Coronary artery (tissue), 2 donors: ENCODE measurements at regions not wholly inside any gene's neighbourhood (a gene's known extent, or its start where the extent isn't known, plus 50 kb on each side); places are given as distances from the start of the nearest gene placed in this dataset.
"Not testable (repeated sequence)": the region's sequence is repeated elsewhere in the genome, so short reads cannot be mapped to it uniquely, and the experiment has no call there.

Experiments used
- DNase-seq: peaks from one replicate; pipeline ENCODE4 v3.0.0-alpha.2; 2017; ENCODE audit warnings: low spot score
- H3K27ac ChIP-seq, 2 donors: fragments of 200-600 bp; sonication (generic); one replicate each; pipeline ENCODE4 v1.5.1; 2016 to 2019
- H3K4me3 ChIP-seq: fragments of 200-600 bp; sonication (generic); 2 replicates; pipeline ENCODE4 v1.5.1; 2016; ENCODE audit warnings: mild to moderate bottlenecking, moderate library complexity
- TF ChIP-seq, protein P1 (sequence below): fragments of 200-600 bp; sonication (generic); IDR thresholded peaks from one replicate; pipeline ENCODE4 v1.5.1; 2019; ENCODE audit warnings: antibody characterized with exemption

DNA sequence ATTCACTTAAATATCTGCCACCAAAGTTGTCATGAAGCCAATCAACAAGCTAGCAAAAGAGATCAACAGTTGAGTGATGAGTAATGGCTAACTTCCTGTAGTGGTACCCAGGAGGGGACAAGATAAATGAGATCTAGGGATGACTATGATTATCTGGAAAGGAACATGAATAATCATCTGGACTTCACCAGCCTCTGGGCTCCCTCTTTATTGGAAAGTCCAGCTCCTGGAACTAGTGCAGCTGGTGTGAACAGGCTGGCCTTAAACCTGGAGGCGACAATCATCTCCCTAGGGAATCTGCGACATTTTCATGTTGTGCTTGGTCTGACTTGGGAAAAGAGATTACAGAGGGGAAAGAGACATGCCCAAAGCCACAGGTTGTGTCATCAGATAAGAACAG, 518.6 kb downstream of the GRIN2A start:
- H3K27ac ChIP-seq = no peak overlapping the region
- H3K4me3 ChIP-seq = no peak overlapping the region
- TF ChIP-seq, protein P1, sequence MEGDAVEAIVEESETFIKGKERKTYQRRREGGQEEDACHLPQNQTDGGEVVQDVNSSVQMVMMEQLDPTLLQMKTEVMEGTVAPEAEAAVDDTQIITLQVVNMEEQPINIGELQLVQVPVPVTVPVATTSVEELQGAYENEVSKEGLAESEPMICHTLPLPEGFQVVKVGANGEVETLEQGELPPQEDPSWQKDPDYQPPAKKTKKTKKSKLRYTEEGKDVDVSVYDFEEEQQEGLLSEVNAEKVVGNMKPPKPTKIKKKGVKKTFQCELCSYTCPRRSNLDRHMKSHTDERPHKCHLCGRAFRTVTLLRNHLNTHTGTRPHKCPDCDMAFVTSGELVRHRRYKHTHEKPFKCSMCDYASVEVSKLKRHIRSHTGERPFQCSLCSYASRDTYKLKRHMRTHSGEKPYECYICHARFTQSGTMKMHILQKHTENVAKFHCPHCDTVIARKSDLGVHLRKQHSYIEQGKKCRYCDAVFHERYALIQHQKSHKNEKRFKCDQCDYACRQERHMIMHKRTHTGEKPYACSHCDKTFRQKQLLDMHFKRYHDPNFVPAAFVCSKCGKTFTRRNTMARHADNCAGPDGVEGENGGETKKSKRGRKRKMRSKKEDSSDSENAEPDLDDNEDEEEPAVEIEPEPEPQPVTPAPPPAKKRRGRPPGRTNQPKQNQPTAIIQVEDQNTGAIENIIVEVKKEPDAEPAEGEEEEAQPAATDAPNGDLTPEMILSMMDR = no peak
- DNase-seq = no peak

GRCh38 chr16:9665851-9666271, 516.4 kb downstream of the GRIN2A start:
- Histone ChIP-seq H3K27ac (no peak overlapping the region), H3K4me3 (no peak overlapping the region)
- TF ChIP-seq, protein P1 = no peak
- DNase-seq = no peak

DNA sequence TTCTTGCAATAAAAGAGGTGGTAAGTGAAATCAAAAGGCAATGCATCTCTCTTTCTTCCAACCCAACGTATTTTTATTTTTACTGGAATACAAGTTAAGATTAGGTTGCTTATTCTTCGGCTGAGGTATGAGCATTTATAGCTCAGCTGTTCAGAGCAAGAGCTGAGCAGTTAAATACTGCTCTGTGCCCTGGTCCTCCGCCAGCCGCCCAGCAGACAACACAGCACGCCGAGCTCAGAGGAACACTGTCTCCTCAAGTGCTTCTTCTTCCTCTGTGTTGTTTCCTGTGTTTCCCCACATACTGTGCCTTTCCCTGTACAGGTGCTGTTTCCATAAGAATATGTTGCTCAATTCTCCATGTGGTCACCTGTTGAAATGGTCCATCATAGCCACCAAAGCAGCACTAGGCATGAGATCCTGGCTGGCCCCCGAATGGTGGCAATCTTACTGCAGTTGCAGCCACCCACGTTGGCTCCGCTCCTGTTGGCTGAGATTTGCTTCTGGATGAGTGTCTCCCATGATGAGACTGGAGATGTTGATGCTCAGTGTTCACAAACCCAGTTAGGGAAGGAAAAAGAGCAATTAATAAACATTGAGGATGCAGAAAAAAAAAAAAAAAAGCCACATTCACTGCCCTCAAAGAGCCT, 515.3 kb downstream of the GRIN2A start:
- no peak overlapping the region for H3K27ac ChIP-seq
- no peak overlapping the region for H3K4me3 ChIP-seq
- DNase-seq = no peak

GRCh38 chr16:9670033-9670432, 512.2 kb downstream of the GRIN2A start:
- Histone ChIP-seq H3K4me3 (no peak overlapping the region), H3K27ac (no peak overlapping the region)
- TF ChIP-seq, protein P1 = no peak
- DNase-seq = no peak

More for the DNA sequence above, 515.3 kb downstream of the GRIN2A start:
- TF ChIP-seq, protein P1 = no peak

DNA sequence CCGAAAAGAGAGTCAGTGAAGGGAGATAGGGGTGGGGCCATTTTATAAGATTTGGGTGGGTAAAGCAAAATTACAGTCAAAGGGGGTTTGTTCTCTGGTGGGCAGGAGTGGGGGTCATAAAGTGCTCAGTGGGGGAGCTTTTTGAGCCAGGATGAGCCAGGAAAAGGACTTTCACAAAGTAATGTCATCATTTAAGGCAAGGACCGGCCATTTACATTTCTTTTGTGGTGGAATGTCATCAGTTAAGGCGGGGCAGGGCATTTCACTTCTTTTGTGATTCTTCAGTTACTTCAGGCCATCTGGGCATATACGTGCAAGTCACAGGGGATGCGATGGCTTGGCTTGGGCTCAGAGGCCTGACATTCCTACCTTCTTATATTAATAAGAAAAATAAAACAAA, 511.6 kb downstream of the GRIN2A start:
- not testable (repeated sequence) for H3K27ac ChIP-seq, DNase-seq, H3K4me3 ChIP-seq

GRCh38 chr16:9676560-9677300, 505.5 kb downstream of the GRIN2A start:
- DNase-seq, H3K27ac ChIP-seq, H3K4me3 ChIP-seq: not testable (repeated sequence)

DNA sequence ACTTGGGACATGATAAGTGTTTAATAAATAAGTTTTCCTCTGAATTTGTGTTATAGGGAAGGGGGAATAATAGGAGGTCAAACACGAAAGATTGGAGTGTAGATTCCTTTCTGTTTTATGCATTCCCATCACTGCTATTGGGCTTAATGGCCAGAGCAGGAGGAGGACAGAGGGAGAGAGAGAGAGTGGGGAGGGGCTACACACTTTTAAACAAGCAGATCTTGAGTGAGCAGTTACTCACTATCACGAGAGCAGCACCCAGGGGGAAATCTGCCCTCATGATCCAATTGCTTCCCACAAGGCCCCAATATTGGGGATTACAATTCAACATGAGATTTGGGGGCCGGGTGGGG, 505.0 kb downstream of the GRIN2A start:
- H3K27ac ChIP-seq = no peak overlapping the region
- no peak for DNase-seq
- TF ChIP-seq, protein P1 = no peak
- H3K4me3 ChIP-seq = no peak overlapping the region

- no peak for DNase-seq
- Histone ChIP-seq H3K4me3 (no peak overlapping the region), H3K27ac (no peak overlapping the region)
- TF ChIP-seq, protein P1 = no peak
Observed at GRCh38 chr16:9679213-9679767, 502.9 kb downstream of the GRIN2A start.
